ENCODE measurements at regions not wholly inside any gene's neighbourhood (a gene's known extent, or its start where the extent isn't known, plus 50 kb on each side); places are given as distances from the start of the nearest gene placed in this dataset.

GRCh38 chr6:137277971-137278637 is 58.9 kb upstream of the IFNGR1 start:
- H3F3A ChIP-seq (ENCODE audit: low read depth), result no peaks in the 10 kb centered on the region
- peaks cover 6% of the 10 kb centered on the region for H3K27me3 ChIP-seq (ENCODE audit: insufficient read depth, low read length, poor library complexity, severe bottlenecking)
- no peak overlapping the region for H3K9ac ChIP-seq (ENCODE audit: low read depth, low read length, poor library complexity, severe bottlenecking)
- H3K9me2 ChIP-seq (replicated peaks; ENCODE audit: low read depth, low read length), result no peaks in the 10 kb centered on the region
- no peak overlapping the region for H3K4me2 ChIP-seq (ENCODE audit: low read depth, low read length, poor library complexity, severe bottlenecking)
- no peaks in the 10 kb centered on the region for H3K36me3 ChIP-seq (ENCODE audit: insufficient read depth, low read length)
- TF ChIP-seq CTCF (conservative IDR thresholded peaks at IDR 0.05; ENCODE audit: low read length), result no peak
- TF ChIP-seq EZH2phosphoT487 (IDR thresholded peaks at IDR 0.05; ENCODE audit: borderline replicate concordance), result no peak
- H2AFZ ChIP-seq (ENCODE audit: low read length), result no peak overlapping the region
- H3K4me3 ChIP-seq (ENCODE audit: low read length, poor library complexity, severe bottlenecking), result no peak overlapping the region
- H4K20me1 ChIP-seq (ENCODE audit: insufficient read depth, low read length, poor library complexity, severe bottlenecking), result no peaks in the 10 kb centered on the region
- no peaks in the 10 kb centered on the region for H3K79me2 ChIP-seq (ENCODE audit: insufficient read depth, low read length)
- no peaks in the 10 kb centered on the region for H3K9me3 ChIP-seq (ENCODE audit: insufficient read depth, low read depth, low read length)
- H3K4me1 ChIP-seq (ENCODE audit: insufficient read depth, low read length, poor library complexity, severe bottlenecking), result no peaks in the 10 kb centered on the region

- no peak overlapping the region for H3K4me2 ChIP-seq (ENCODE audit: low read depth, low read length, poor library complexity, severe bottlenecking)
- H2AFZ ChIP-seq (ENCODE audit: low read length), result no peak overlapping the region
- no peaks in the 10 kb centered on the region for H3K27me3 ChIP-seq (ENCODE audit: insufficient read depth, low read length, poor library complexity, severe bottlenecking)
- H4K20me1 ChIP-seq (ENCODE audit: insufficient read depth, low read length, poor library complexity, severe bottlenecking), result no peaks in the 10 kb centered on the region
- no peaks in the 10 kb centered on the region for H3K79me2 ChIP-seq (ENCODE audit: insufficient read depth, low read length)
- no peaks in the 10 kb centered on the region for H3K9me2 ChIP-seq (replicated peaks; ENCODE audit: low read depth, low read length)
- no peaks in the 10 kb centered on the region for H3K36me3 ChIP-seq (ENCODE audit: insufficient read depth, low read length)
- H3K4me3 ChIP-seq (ENCODE audit: low read length, poor library complexity, severe bottlenecking), result no peak overlapping the region
- H3K9ac ChIP-seq (ENCODE audit: low read depth, low read length, poor library complexity, severe bottlenecking), result no peak overlapping the region
- H3K4me1 ChIP-seq (ENCODE audit: insufficient read depth, low read length, poor library complexity, severe bottlenecking), result no peaks in the 10 kb centered on the region
- no peaks in the 10 kb centered on the region for H3F3A ChIP-seq (ENCODE audit: low read depth)
- TF ChIP-seq CTCF (conservative IDR thresholded peaks at IDR 0.05; ENCODE audit: low read length) (no peak), EZH2phosphoT487 (IDR thresholded peaks at IDR 0.05; ENCODE audit: borderline replicate concordance) (no peak)
- H3K9me3 ChIP-seq (ENCODE audit: insufficient read depth, low read depth, low read length), result no peaks in the 10 kb centered on the region
These were observed 53.2 kb upstream of the IFNGR1 start for GRCh38 chr6:137272403-137272802.

- Histone ChIP-seq H3K9me2 (replicated peaks; ENCODE audit: low read depth, low read length) (no peaks in the 10 kb centered on the region), H3K9ac (ENCODE audit: low read depth, low read length, poor library complexity, severe bottlenecking) (no peak overlapping the region)
These were observed 52.3 kb upstream of the IFNGR1 start for GRCh38 chr6:137271245-137272183.

More at GRCh38 chr6:137271245-137272183, 52.3 kb upstream of the IFNGR1 start:
- Histone ChIP-seq H3K79me2 (ENCODE audit: insufficient read depth, low read length) (no peaks in the 10 kb centered on the region), H3F3A (ENCODE audit: low read depth) (no peaks in the 10 kb centered on the region), H3K4me2 (ENCODE audit: low read depth, low read length, poor library complexity, severe bottlenecking) (no peak overlapping the region), H3K4me3 (ENCODE audit: low read length, poor library complexity, severe bottlenecking) (no peak overlapping the region), H3K4me1 (ENCODE audit: insufficient read depth, low read length, poor library complexity, severe bottlenecking) (no peaks in the 10 kb centered on the region), H3K27me3 (ENCODE audit: insufficient read depth, low read length, poor library complexity, severe bottlenecking) (no peaks in the 10 kb centered on the region), H2AFZ (ENCODE audit: low read length) (no peak overlapping the region), H3K9me3 (ENCODE audit: insufficient read depth, low read depth, low read length) (no peaks in the 10 kb centered on the region), H4K20me1 (ENCODE audit: insufficient read depth, low read length, poor library complexity, severe bottlenecking) (no peaks in the 10 kb centered on the region), H3K36me3 (ENCODE audit: insufficient read depth, low read length) (no peaks in the 10 kb centered on the region)
- TF ChIP-seq EZH2phosphoT487 (IDR thresholded peaks at IDR 0.05; ENCODE audit: borderline replicate concordance), result no peak
- peak; percentile 94 for TF ChIP-seq CTCF (conservative IDR thresholded peaks at IDR 0.05; ENCODE audit: low read length)
